Hepatocyte (in vitro differentiated cells): ENCODE measurements at regions not wholly inside any gene's neighbourhood (a gene's known extent, or its start where the extent isn't known, plus 50 kb on each side); places are given as distances from the start of the nearest gene placed in this dataset.

Experiments
- EZH2 ChIP-seq: fragments of 200-600 bp; sonication (generic); IDR thresholded peaks from 2 replicates; pipeline ENCODE4 v1.6.1; 2016; ENCODE audit warnings: antibody characterized with exemption, mild to moderate bottlenecking, borderline replicate concordance
- EZH2phosphoT487 ChIP-seq: fragments of 200-600 bp; sonication (generic); IDR thresholded peaks from one replicate; pipeline ENCODE4 v1.6.1; 2018; ENCODE audit warnings: antibody characterized with exemption, mild to moderate bottlenecking, low read depth, moderate library complexity; ENCODE audit not compliant: unreplicated experiment, severe bottlenecking
- TF ChIP-seq, protein P1 (sequence below): fragments of 200-600 bp; sonication (generic); IDR thresholded peaks from 2 replicates; pipeline ENCODE4 v1.5.1; 2016; ENCODE audit warnings: antibody characterized with exemption, mild to moderate bottlenecking; ENCODE audit not compliant: poor library complexity

- no peak for TF ChIP-seq EZH2
- TF ChIP-seq, protein P1, sequence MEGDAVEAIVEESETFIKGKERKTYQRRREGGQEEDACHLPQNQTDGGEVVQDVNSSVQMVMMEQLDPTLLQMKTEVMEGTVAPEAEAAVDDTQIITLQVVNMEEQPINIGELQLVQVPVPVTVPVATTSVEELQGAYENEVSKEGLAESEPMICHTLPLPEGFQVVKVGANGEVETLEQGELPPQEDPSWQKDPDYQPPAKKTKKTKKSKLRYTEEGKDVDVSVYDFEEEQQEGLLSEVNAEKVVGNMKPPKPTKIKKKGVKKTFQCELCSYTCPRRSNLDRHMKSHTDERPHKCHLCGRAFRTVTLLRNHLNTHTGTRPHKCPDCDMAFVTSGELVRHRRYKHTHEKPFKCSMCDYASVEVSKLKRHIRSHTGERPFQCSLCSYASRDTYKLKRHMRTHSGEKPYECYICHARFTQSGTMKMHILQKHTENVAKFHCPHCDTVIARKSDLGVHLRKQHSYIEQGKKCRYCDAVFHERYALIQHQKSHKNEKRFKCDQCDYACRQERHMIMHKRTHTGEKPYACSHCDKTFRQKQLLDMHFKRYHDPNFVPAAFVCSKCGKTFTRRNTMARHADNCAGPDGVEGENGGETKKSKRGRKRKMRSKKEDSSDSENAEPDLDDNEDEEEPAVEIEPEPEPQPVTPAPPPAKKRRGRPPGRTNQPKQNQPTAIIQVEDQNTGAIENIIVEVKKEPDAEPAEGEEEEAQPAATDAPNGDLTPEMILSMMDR = no peak
- no peak for TF ChIP-seq EZH2phosphoT487
Measured at GRCh38 chr5:61735531-61735930, 403.5 kb downstream of the ZSWIM6 start.
